ENCODE measurements at regions not wholly inside any gene's neighbourhood (a gene's known extent, or its start where the extent isn't known, plus 50 kb on each side); places are given as distances from the start of the nearest gene placed in this dataset.
"Not testable (repeated sequence)": the region's sequence is repeated elsewhere in the genome, so short reads cannot be mapped to it uniquely, and the experiment has no call there.

- Histone ChIP-seq H3K36me3 (ENCODE audit: control insufficient read depth, insufficient read depth, low read length) (no peaks in the 10 kb centered on the region), H3K27ac (ENCODE audit: insufficient read depth, low read depth, low read length, poor library complexity, severe bottlenecking) (no peak overlapping the region), H3K27me3 (ENCODE audit: control insufficient read depth, insufficient read depth, low read length, poor library complexity, severe bottlenecking) (no peaks in the 10 kb centered on the region), H3K4me1 (ENCODE audit: control insufficient read depth, insufficient read depth, low read length) (no peaks in the 10 kb centered on the region), H3K9me3 (ENCODE audit: control insufficient read depth, low read length) (no peaks in the 10 kb centered on the region), H3K4me3 (ENCODE audit: insufficient read depth, low read depth, low read length) (no peak overlapping the region)
- WGBS, 2 experiments = 94 to 96% methylated on average over 2 of the region's 2 CpGs
These were observed 459.5 kb upstream of the PTGER4 start for GRCh38 chr5:40220260-40220659.

DNA sequence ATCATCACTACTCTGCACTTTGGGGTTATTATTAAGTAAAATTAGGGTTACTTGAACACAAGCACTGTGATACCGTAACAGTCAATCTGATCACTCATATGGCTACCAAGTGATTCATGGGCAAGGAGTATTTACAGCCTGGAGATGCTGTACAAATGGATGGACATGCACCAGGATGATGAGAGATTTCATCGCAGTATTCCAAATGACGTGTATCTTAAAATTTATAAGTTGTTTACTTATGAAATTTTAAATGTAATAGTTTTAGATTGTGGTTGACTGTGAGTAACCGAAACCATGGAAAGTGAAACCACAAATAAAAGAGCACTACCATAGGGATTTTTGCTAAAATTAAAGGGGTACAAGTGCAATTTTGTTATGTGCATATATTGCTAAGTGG lies 462.2 kb upstream of the PTGER4 start:
- H3K27ac ChIP-seq (ENCODE audit: insufficient read depth, low read depth, low read length, poor library complexity, severe bottlenecking) = no peak overlapping the region
- H3K4me3 ChIP-seq (ENCODE audit: insufficient read depth, low read depth, low read length) = no peak overlapping the region
- H3K4me1 ChIP-seq (ENCODE audit: control insufficient read depth, insufficient read depth, low read length) = peaks cover 3% of the 10 kb centered on the region
- WGBS, 2 experiments = 96% methylated on average over 4 of the region's 4 CpGs
- H3K9me3 ChIP-seq (ENCODE audit: control insufficient read depth, low read length) = no peaks in the 10 kb centered on the region
- no peaks in the 10 kb centered on the region for H3K36me3 ChIP-seq (ENCODE audit: control insufficient read depth, insufficient read depth, low read length)
- H3K27me3 ChIP-seq (ENCODE audit: control insufficient read depth, insufficient read depth, low read length, poor library complexity, severe bottlenecking) = no peaks in the 10 kb centered on the region

DNA sequence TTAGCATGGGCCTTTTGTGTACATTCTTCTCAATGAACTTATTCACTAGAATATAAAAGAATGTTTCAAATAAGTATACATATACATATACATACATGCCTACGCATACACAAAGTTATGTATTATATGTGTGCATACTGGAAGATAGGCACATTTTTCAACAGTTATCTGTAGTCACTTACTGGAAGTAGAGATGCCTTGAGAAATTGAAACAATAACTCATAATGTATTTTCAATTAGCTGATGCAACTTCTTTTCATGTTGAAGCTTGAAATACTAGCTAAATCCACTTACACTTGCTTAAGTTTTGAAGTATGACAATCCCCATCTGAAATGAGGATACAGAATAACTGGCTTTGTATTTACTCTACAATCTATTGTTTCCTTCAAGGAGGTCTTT lies 469.0 kb upstream of the PTGER4 start:
- no peak overlapping the region for H3K4me3 ChIP-seq (ENCODE audit: insufficient read depth, low read depth, low read length)
- no peaks in the 10 kb centered on the region for H3K27me3 ChIP-seq (ENCODE audit: control insufficient read depth, insufficient read depth, low read length, poor library complexity, severe bottlenecking)
- peaks cover 4% of the 10 kb centered on the region for H3K4me1 ChIP-seq (ENCODE audit: control insufficient read depth, insufficient read depth, low read length)
- no peaks in the 10 kb centered on the region for H3K36me3 ChIP-seq (ENCODE audit: control insufficient read depth, insufficient read depth, low read length)
- H3K27ac ChIP-seq (ENCODE audit: insufficient read depth, low read depth, low read length, poor library complexity, severe bottlenecking) = no peak overlapping the region
- no peaks in the 10 kb centered on the region for H3K9me3 ChIP-seq (ENCODE audit: control insufficient read depth, low read length)
- no CpG with 5 or more reads among the region's 1 CpG for WGBS, 2 experiments

GRCh38 chr5:40206030-40206429 lies 473.7 kb upstream of the PTGER4 start:
- no peak overlapping the region for H3K27ac ChIP-seq (ENCODE audit: insufficient read depth, low read depth, low read length, poor library complexity, severe bottlenecking)
- H3K36me3 ChIP-seq (ENCODE audit: control insufficient read depth, insufficient read depth, low read length) = no peaks in the 10 kb centered on the region
- no CpG with 5 or more reads among the region's 2 CpGs for WGBS, 2 experiments
- H3K4me1 ChIP-seq (ENCODE audit: control insufficient read depth, insufficient read depth, low read length) = no peaks in the 10 kb centered on the region
- H3K9me3 ChIP-seq (ENCODE audit: control insufficient read depth, low read length) = no peaks in the 10 kb centered on the region
- no peaks in the 10 kb centered on the region for H3K27me3 ChIP-seq (ENCODE audit: control insufficient read depth, insufficient read depth, low read length, poor library complexity, severe bottlenecking)
- H3K4me3 ChIP-seq (ENCODE audit: insufficient read depth, low read depth, low read length) = no peak overlapping the region

GRCh38 chr5:40204144-40204543 lies 475.6 kb upstream of the PTGER4 start:
- Histone ChIP-seq H3K27ac (ENCODE audit: insufficient read depth, low read depth, low read length, poor library complexity, severe bottlenecking) (no peak overlapping the region), H3K9me3 (ENCODE audit: control insufficient read depth, low read length) (no peaks in the 10 kb centered on the region), H3K27me3 (ENCODE audit: control insufficient read depth, insufficient read depth, low read length, poor library complexity, severe bottlenecking) (no peaks in the 10 kb centered on the region), H3K36me3 (ENCODE audit: control insufficient read depth, insufficient read depth, low read length) (no peaks in the 10 kb centered on the region), H3K4me3 (ENCODE audit: insufficient read depth, low read depth, low read length) (no peak overlapping the region), H3K4me1 (ENCODE audit: control insufficient read depth, insufficient read depth, low read length) (no peaks in the 10 kb centered on the region)

DNA sequence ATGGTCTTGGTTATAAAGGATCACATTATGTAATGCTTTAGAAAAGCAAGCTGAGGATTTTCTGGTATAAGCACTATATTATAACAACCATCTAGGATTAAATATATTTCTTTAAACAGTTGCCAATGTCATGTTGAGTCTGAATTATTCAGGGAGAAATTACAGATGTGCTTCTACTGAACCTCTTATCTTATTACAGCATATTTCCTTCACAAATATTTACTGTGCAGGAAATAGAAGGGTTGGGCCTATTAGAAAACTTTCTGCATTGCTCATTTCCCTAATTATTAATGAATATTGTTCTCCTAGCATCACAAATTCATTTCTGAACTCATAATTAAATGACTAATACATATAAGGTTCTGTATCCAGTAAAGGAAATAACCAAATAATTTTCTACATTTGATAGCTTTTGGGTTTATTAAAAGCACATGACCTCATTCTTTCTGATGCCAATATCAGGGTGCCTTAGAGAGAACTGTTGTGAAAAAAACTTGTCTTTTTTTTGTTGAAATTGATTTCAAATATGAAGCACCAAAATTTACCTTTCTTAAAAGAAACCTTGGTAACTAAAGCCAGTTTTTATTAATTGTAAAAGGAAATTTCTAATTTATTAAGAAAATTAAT lies 476.8 kb upstream of the PTGER4 start:
- Histone ChIP-seq H3K36me3 (ENCODE audit: control insufficient read depth, insufficient read depth, low read length) (no peaks in the 10 kb centered on the region), H3K27ac (ENCODE audit: insufficient read depth, low read depth, low read length, poor library complexity, severe bottlenecking) (no peak overlapping the region), H3K4me3 (ENCODE audit: insufficient read depth, low read depth, low read length) (no peak overlapping the region)

DNA sequence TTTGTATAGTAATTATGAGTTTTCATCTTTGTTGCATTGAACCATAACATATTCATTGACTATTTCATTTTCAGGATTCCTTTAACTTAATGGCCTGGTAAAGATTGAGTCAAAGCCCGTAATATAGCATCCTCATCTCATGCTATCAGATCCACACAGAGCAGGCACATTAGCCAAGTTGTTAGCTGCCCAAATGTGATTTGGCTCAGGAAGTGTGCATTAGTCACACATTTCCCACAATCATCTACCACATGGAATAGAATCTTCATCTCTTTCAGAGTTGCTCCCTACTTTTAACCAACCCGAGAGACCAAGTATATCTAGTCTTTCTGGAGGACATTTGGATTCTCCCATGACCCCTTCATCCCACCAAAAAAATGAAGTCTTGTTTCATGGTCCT lies 481.0 kb upstream of the PTGER4 start:
- no peak overlapping the region for H3K4me3 ChIP-seq (ENCODE audit: insufficient read depth, low read depth, low read length)
- no peaks in the 10 kb centered on the region for H3K36me3 ChIP-seq (ENCODE audit: control insufficient read depth, insufficient read depth, low read length)
- no peaks in the 10 kb centered on the region for H3K4me1 ChIP-seq (ENCODE audit: control insufficient read depth, insufficient read depth, low read length)
- H3K27ac ChIP-seq (ENCODE audit: insufficient read depth, low read depth, low read length, poor library complexity, severe bottlenecking) = no peak overlapping the region
- H3K9me3 ChIP-seq (ENCODE audit: control insufficient read depth, low read length) = no peaks in the 10 kb centered on the region
- WGBS, 2 experiments = 86 to 94% methylated on average over 2 of the region's 2 CpGs
- no peaks in the 10 kb centered on the region for H3K27me3 ChIP-seq (ENCODE audit: control insufficient read depth, insufficient read depth, low read length, poor library complexity, severe bottlenecking)

More for the DNA sequence above, 476.8 kb upstream of the PTGER4 start:
- Histone ChIP-seq H3K4me1 (ENCODE audit: control insufficient read depth, insufficient read depth, low read length) (no peaks in the 10 kb centered on the region), H3K27me3 (ENCODE audit: control insufficient read depth, insufficient read depth, low read length, poor library complexity, severe bottlenecking) (no peaks in the 10 kb centered on the region), H3K9me3 (ENCODE audit: control insufficient read depth, low read length) (no peaks in the 10 kb centered on the region)

DNA sequence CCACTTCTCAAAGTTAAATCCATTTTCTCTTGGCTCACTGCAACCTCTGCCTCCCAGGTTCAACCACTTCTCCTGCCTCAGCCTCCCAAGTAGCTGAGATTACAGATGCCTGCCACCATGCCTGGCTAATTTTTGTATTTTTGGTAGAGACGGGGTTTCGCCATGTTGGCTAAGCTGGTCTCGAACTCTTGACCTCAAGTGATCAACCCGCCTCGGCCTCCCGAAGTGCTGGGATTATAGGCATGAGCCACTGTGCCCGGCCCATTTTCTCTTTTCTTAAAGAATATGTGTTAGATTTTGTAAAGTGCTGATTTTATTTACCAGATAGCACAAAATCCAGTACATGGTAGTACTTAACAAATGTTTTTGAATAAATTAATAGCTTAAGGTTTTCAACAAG lies 484.1 kb upstream of the PTGER4 start:
- H3K27me3 ChIP-seq (ENCODE audit: control insufficient read depth, insufficient read depth, low read length, poor library complexity, severe bottlenecking); H3K4me3 ChIP-seq (ENCODE audit: insufficient read depth, low read depth, low read length); H3K36me3 ChIP-seq (ENCODE audit: control insufficient read depth, insufficient read depth, low read length); H3K27ac ChIP-seq (ENCODE audit: insufficient read depth, low read depth, low read length, poor library complexity, severe bottlenecking); H3K9me3 ChIP-seq (ENCODE audit: control insufficient read depth, low read length); H3K4me1 ChIP-seq (ENCODE audit: control insufficient read depth, insufficient read depth, low read length): not testable (repeated sequence)
- 87 to 89% methylated on average over 6 to 7 of the region's 7 CpGs for WGBS, 2 experiments

- WGBS, 2 experiments = 84 to 93% methylated on average over 4 of the region's 4 CpGs
- no peaks in the 10 kb centered on the region for H3K36me3 ChIP-seq (ENCODE audit: control insufficient read depth, insufficient read depth, low read length)
- H3K4me1 ChIP-seq (ENCODE audit: control insufficient read depth, insufficient read depth, low read length) = no peaks in the 10 kb centered on the region
- no peak overlapping the region for H3K27ac ChIP-seq (ENCODE audit: insufficient read depth, low read depth, low read length, poor library complexity, severe bottlenecking)
- H3K9me3 ChIP-seq (ENCODE audit: control insufficient read depth, low read length) = no peaks in the 10 kb centered on the region
- no peak overlapping the region for H3K4me3 ChIP-seq (ENCODE audit: insufficient read depth, low read depth, low read length)
- no peaks in the 10 kb centered on the region for H3K27me3 ChIP-seq (ENCODE audit: control insufficient read depth, insufficient read depth, low read length, poor library complexity, severe bottlenecking)
These were observed 488.6 kb upstream of the PTGER4 start for GRCh38 chr5:40191150-40191549.

DNA sequence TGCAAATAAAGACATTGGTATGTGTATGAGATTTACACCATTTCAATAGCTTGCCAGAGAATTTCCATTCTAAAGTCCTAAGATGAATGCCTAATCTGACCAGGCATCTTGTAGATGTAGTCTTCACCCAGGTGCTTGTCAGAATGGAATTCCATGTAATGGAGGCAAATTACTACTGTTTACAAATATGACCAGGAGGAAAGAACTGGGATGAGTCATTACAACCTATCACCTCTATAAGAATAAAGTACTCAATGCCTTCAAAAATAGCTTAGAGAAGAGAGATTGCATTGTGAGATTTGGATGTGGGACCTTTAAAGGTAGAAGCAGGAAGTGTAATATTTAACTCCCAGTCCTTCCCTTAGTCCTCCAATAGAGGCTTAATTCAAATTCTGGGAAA lies 507.0 kb upstream of the PTGER4 start:
- H3K4me3 ChIP-seq (ENCODE audit: insufficient read depth, low read depth, low read length) = no peak overlapping the region
- H3K4me1 ChIP-seq (ENCODE audit: control insufficient read depth, insufficient read depth, low read length) = no peaks in the 10 kb centered on the region
- no peak overlapping the region for H3K27ac ChIP-seq (ENCODE audit: insufficient read depth, low read depth, low read length, poor library complexity, severe bottlenecking)
- H3K9me3 ChIP-seq (ENCODE audit: control insufficient read depth, low read length) = no peaks in the 10 kb centered on the region
- H3K27me3 ChIP-seq (ENCODE audit: control insufficient read depth, insufficient read depth, low read length, poor library complexity, severe bottlenecking) = no peaks in the 10 kb centered on the region
- H3K36me3 ChIP-seq (ENCODE audit: control insufficient read depth, insufficient read depth, low read length) = no peaks in the 10 kb centered on the region

DNA sequence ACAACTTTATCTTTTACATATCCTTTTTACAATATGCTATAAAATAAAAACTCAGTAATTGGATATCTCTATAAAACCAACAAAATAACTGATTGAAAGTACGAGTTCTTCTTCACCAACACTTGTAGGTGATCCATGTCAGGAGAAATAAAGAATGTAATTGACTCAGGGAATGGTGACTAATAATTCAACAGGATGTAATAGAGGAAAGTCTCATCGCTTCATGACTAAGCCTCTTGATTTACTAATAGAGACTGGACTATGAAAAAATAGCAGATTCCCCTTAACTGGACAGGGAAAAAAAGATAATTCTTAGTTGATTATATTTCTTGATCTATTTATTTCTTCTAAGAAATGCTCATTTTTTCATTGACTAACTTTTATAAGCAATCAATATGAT lies 507.7 kb upstream of the PTGER4 start:
- Histone ChIP-seq H3K27me3 (ENCODE audit: control insufficient read depth, insufficient read depth, low read length, poor library complexity, severe bottlenecking) (no peaks in the 10 kb centered on the region), H3K36me3 (ENCODE audit: control insufficient read depth, insufficient read depth, low read length) (no peaks in the 10 kb centered on the region), H3K27ac (ENCODE audit: insufficient read depth, low read depth, low read length, poor library complexity, severe bottlenecking) (no peak overlapping the region), H3K4me3 (ENCODE audit: insufficient read depth, low read depth, low read length) (no peak overlapping the region), H3K4me1 (ENCODE audit: control insufficient read depth, insufficient read depth, low read length) (no peaks in the 10 kb centered on the region), H3K9me3 (ENCODE audit: control insufficient read depth, low read length) (no peaks in the 10 kb centered on the region)
- WGBS, 2 experiments = 95 to 100% methylated on average over 1 to 2 of the region's 2 CpGs

Data from ectodermal cell (in vitro differentiated cells).